Esophagus squamous epithelium (tissue), 4 donors: ENCODE measurements at regions not wholly inside any gene's neighbourhood (a gene's known extent, or its start where the extent isn't known, plus 50 kb on each side); places are given as distances from the start of the nearest gene placed in this dataset.

Experiments
- POLR2A ChIP-seq, 4 donors: fragments of 450-650 bp; IDR thresholded peaks; one replicate each; pipeline ENCODE4 v1.6.1; 2017; ENCODE audit warnings: antibody characterized with exemption in 4 of 4, mild to moderate bottlenecking in 4 of 4, moderate library complexity in 3 of 4
- TF ChIP-seq, protein P1 (sequence below), 6 experiments: fragments of 450-650 bp in 4 of 6; fragments of 200-600 bp in 2 of 6; sonication (generic) in 2 of 6; IDR thresholded peaks; one replicate each; pipeline ENCODE4 v1.5.1; 2016 to 2019; ENCODE audit warnings: antibody characterized with exemption in 6 of 6, mild to moderate bottlenecking in 4 of 6, moderate library complexity in 4 of 6

DNA sequence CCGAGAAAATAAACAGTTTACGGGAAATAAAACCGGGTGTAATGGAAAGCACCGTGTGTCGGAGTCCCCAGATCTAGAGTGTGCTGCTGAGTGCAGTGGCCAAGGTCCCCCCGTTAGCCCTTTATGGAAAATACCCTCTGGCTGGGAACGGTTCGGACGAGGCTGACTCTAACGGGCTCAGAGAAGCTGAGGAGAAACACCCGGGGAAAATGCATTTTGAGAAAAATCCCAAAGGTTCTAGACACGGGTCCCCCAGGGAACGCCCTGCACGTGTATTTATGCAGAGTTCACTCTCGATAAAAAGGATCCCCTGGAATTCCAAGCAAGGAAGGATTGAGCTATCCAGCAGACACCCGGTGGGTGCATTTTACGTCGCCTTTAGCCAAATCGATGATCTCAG lies 177.2 kb downstream of the CRLF2 start:
- TF ChIP-seq, protein P1, sequence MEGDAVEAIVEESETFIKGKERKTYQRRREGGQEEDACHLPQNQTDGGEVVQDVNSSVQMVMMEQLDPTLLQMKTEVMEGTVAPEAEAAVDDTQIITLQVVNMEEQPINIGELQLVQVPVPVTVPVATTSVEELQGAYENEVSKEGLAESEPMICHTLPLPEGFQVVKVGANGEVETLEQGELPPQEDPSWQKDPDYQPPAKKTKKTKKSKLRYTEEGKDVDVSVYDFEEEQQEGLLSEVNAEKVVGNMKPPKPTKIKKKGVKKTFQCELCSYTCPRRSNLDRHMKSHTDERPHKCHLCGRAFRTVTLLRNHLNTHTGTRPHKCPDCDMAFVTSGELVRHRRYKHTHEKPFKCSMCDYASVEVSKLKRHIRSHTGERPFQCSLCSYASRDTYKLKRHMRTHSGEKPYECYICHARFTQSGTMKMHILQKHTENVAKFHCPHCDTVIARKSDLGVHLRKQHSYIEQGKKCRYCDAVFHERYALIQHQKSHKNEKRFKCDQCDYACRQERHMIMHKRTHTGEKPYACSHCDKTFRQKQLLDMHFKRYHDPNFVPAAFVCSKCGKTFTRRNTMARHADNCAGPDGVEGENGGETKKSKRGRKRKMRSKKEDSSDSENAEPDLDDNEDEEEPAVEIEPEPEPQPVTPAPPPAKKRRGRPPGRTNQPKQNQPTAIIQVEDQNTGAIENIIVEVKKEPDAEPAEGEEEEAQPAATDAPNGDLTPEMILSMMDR (IDR thresholded peaks at IDR 0.05): no peak
- no peak for TF ChIP-seq POLR2A (IDR thresholded peaks at IDR 0.05)
